MM.1S (cell line): ENCODE measurements at regions not wholly inside any gene's neighbourhood (a gene's known extent, or its start where the extent isn't known, plus 50 kb on each side); places are given as distances from the start of the nearest gene placed in this dataset.

Experiments used
- DNase-seq: peaks from one replicate; pipeline ENCODE4 v3.0.0-alpha.2; 2015
- H2AFZ ChIP-seq: fragments of 300-600 bp; sonication (generic); 2 replicates; pipeline ENCODE4 v1.6.0; 2016; ENCODE audit warnings: antibody characterized with exemption, low read length
- H3F3A ChIP-seq: fragments of 300-600 bp; sonication (generic); 2 replicates; pipeline ENCODE4 v1.6.1; 2016; ENCODE audit warnings: mild to moderate bottlenecking, antibody characterized with exemption, low read length, moderate library complexity, mixed read lengths; ENCODE audit not compliant: insufficient read depth
- H3K27ac ChIP-seq: fragments of 300-600 bp; sonication (generic); 2 replicates; pipeline ENCODE4 v1.5.1; 2016; ENCODE audit warnings: mild to moderate bottlenecking, low read length
- H3K27me3 ChIP-seq: fragments of 300-600 bp; sonication (generic); replicated peaks from 2 replicates; pipeline ENCODE4 v1.6.0; 2016; ENCODE audit warnings: low read length; ENCODE audit not compliant: insufficient read depth
- H3K36me3 ChIP-seq: fragments of 300-600 bp; sonication (generic); replicated peaks from 2 replicates; pipeline ENCODE4 v1.6.1; 2016; ENCODE audit warnings: mild to moderate bottlenecking, low read length, mixed read lengths; ENCODE audit not compliant: insufficient read depth
- H3K4me1 ChIP-seq: fragments of 300-600 bp; sonication (generic); 2 replicates; pipeline ENCODE4 v1.6.1; 2016; ENCODE audit warnings: low read length, mixed read lengths
- H3K4me2 ChIP-seq: fragments of 300-600 bp; sonication (generic); 2 replicates; pipeline ENCODE4 v1.6.0; 2016; ENCODE audit warnings: low read depth, low read length
- H3K4me3 ChIP-seq: fragments of 300-600 bp; sonication (generic); 2 replicates; pipeline ENCODE4 v1.5.1; 2016; ENCODE audit warnings: low read length, mixed read lengths
- H3K79me2 ChIP-seq: fragments of 300-600 bp; sonication (generic); 2 replicates; pipeline ENCODE4 v1.6.1; 2016; ENCODE audit warnings: mixed run types, low read length, mixed read lengths
- H3K9ac ChIP-seq: fragments of 300-600 bp; sonication (generic); 2 replicates; pipeline ENCODE4 v1.6.1; 2016; ENCODE audit warnings: low read length, mixed read lengths
- H3K9me2 ChIP-seq: fragments of 300-600 bp; sonication (generic); replicated peaks from 2 replicates; pipeline ENCODE4 v1.6.1; 2016; ENCODE audit warnings: mild to moderate bottlenecking, low read length, mixed read lengths; ENCODE audit not compliant: insufficient read depth
- H3K9me3 ChIP-seq: fragments of 300-600 bp; sonication (generic); replicated peaks from 2 replicates; pipeline ENCODE4 v1.6.1; 2016; ENCODE audit warnings: mild to moderate bottlenecking, low read length, mixed read lengths; ENCODE audit not compliant: insufficient read depth
- H4K20me1 ChIP-seq: fragments of 300-600 bp; sonication (generic); 2 replicates; pipeline ENCODE4 v1.6.1; 2016; ENCODE audit warnings: mild to moderate bottlenecking, low read length, moderate library complexity, mixed read lengths; ENCODE audit not compliant: insufficient read depth
- CTCF ChIP-seq: fragments of 300-600 bp; sonication (generic); IDR thresholded peaks from 2 replicates; pipeline ENCODE4 v1.5.1; 2016; ENCODE audit warnings: antibody characterized with exemption, low read length, mixed read lengths
- EZH2 ChIP-seq: fragments of 300-600 bp; sonication (generic); optimal IDR thresholded peaks from 2 replicates; pipeline ENCODE3; 2017; ENCODE audit warnings: low read depth, mild to moderate bottlenecking, antibody characterized with exemption, low read length, mixed read lengths
- EZH2phosphoT487 ChIP-seq: fragments of 300-600 bp; sonication (generic); IDR thresholded peaks from 2 replicates; pipeline ENCODE4 v1.6.1; 2018; ENCODE audit warnings: antibody characterized with exemption, low read length

DNA sequence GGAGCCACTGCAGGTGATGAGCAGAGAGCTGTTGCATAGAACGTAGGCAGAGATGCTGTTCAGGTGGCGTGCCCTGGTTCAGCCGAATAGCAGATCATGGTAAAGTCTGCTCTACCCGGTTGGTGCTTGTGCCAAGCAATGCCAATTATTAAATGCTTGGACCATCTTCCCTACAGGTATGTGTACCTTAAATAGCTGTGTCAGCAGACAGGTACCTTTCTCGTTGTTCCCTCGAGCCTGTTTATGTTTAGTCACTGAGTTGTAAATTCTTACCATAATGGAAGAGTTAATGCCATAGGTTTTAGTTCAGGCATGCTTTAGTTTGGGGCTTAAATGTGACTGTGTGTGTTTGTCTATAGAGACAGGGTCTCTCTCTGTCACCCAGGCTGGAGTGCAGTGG is 112.5 kb upstream of the CPM start:
- Histone ChIP-seq H3K4me1 (no peaks in the 10 kb centered on the region), H3K27ac (no peak overlapping the region), H3K9me3 (no peaks in the 10 kb centered on the region), H3K36me3 (no peaks in the 10 kb centered on the region), H4K20me1 (no peaks in the 10 kb centered on the region), H3K4me2 (no peak overlapping the region), H3K9me2 (no peaks in the 10 kb centered on the region), H3K4me3 (no peak overlapping the region), H3K27me3 (no peaks in the 10 kb centered on the region), H3K79me2 (no peaks in the 10 kb centered on the region), H2AFZ (no peak overlapping the region), H3F3A (no peaks in the 10 kb centered on the region), H3K9ac (no peak overlapping the region)
- TF ChIP-seq EZH2phosphoT487 (no peak), EZH2 (no peak), CTCF (no peak)
- DNase-seq = no peak

DNA sequence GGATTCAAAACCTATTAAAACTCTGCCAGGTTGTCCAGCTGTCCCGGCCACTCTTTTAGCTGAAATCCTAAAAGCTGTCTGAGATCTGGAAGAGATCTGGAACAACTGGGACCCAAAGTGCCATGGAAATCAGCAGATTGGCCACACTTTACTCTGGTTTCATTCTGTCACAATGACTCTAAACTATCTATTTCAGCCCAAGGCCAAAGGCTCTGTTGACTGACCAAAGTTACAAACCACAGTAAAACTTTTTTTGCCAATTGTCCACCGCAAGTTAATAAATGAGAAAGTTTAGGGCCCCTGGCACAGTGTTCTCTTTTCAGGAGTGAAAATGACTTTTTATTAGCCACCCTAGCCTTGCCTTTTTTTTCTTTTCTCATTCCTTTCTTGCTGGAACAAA is 113.4 kb upstream of the CPM start:
- Histone ChIP-seq H3K9me3 (no peaks in the 10 kb centered on the region), H2AFZ (no peak overlapping the region), H3F3A (no peaks in the 10 kb centered on the region), H3K9me2 (no peaks in the 10 kb centered on the region), H3K27me3 (no peaks in the 10 kb centered on the region), H3K27ac (no peak overlapping the region), H3K4me1 (no peaks in the 10 kb centered on the region), H3K79me2 (no peaks in the 10 kb centered on the region), H3K9ac (no peak overlapping the region), H3K36me3 (no peaks in the 10 kb centered on the region), H3K4me3 (no peak overlapping the region), H4K20me1 (no peaks in the 10 kb centered on the region), H3K4me2 (no peak overlapping the region)
- DNase-seq = no peak
- TF ChIP-seq CTCF = no peak
- no peak for TF ChIP-seq EZH2phosphoT487
- no peak for TF ChIP-seq EZH2

- no peak overlapping the region for H3K4me3 ChIP-seq
- H2AFZ ChIP-seq = no peak overlapping the region
- H3K27ac ChIP-seq = no peak overlapping the region
- no peaks in the 10 kb centered on the region for H3K4me1 ChIP-seq
- H3K79me2 ChIP-seq = no peaks in the 10 kb centered on the region
- no peaks in the 10 kb centered on the region for H3K36me3 ChIP-seq
- TF ChIP-seq EZH2 = no peak
- no peak for TF ChIP-seq EZH2phosphoT487
- TF ChIP-seq CTCF = no peak
- H3K9ac ChIP-seq = no peak overlapping the region
- no peaks in the 10 kb centered on the region for H3K9me2 ChIP-seq
- no peak overlapping the region for H3K4me2 ChIP-seq
- H3K27me3 ChIP-seq = no peaks in the 10 kb centered on the region
- H3F3A ChIP-seq = no peaks in the 10 kb centered on the region
- H4K20me1 ChIP-seq = no peaks in the 10 kb centered on the region
- DNase-seq = no peak
- no peaks in the 10 kb centered on the region for H3K9me3 ChIP-seq
Observed at GRCh38 chr12:69046920-69047319, 113.9 kb upstream of the CPM start.
